K562 (cell line): ENCODE measurements at regions not wholly inside any gene's neighbourhood (a gene's known extent, or its start where the extent isn't known, plus 50 kb on each side); places are given as distances from the start of the nearest gene placed in this dataset.

Experiments used
- ATAC-seq: fragments of 200-7000 bp; cut with Tn5 transposase; 3 replicates; pipeline ENCODE4 v1.9.1; 2020; ENCODE audit warnings: moderate library complexity
- BruUV-seq: library from RNA; stranded (reverse); fragments of 400-500 nt; replicated peaks from 2 replicates; lab custom pipeline; 2021; lab: Mats Ljungman, UMichigan
- CTCF ChIA-PET: fragments of 300-600 bp; formaldehyde crosslinking; extraction: SDS; loops from one replicate; lab custom pipeline; 2021; ENCODE audit warnings: low intra/inter-chr PET ratio; lab: Yijun Ruan, JAX
- POLR2A ChIA-PET: fragments of 300-600, 350-650 bp; sonication (Branson Sonifier 250); formaldehyde crosslinking; extraction: SDS; loops from one replicate; lab custom pipeline; 2021; ENCODE audit warnings: antibody characterized with exemption, inconsistent platforms; lab: Yijun Ruan, JAX
- DNase-seq, 4 experiments: peaks; one replicate each; pipeline versions ENCODE4 v3.0.0 to v3.0.0-alpha.2; 2011 to 2018; ENCODE audit warnings: low spot score in 3 of 4, mixed read lengths in 3 of 4; ENCODE audit errors: extremely low read depth in 1 of 4
- FAIRE-seq: peaks from 2 replicates; lab custom pipeline; 2011; peaks lifted over from hg19 to GRCh38; lab: Jason Lieb, UNC
- H2AFZ ChIP-seq: 2 replicates; pipeline ENCODE4 v1.6.0; 2011; ENCODE audit warnings: low read depth, low read length, control low read depth, inconsistent platforms
- H3K27ac ChIP-seq: fragments of 200-600 bp; 3 replicates; pipeline ENCODE4 v1.8.0; 2011; ENCODE audit warnings: low read depth, mild to moderate bottlenecking, control low read depth, inconsistent platforms, low read length, moderate library complexity, mixed read lengths; ENCODE audit errors: extremely low read depth
- H3K27me3 ChIP-seq, 2 experiments: fragments of 300-600 bp in 1 of 2; 2 replicates in 1 of 2; 3 replicates in 1 of 2; pipeline versions ENCODE4 v1.6.0 to v1.8.0; 2011; ENCODE audit warnings: inconsistent platforms in 2 of 2, low read length in 2 of 2, mild to moderate bottlenecking in 1 of 2, mixed read lengths in 1 of 2, moderate library complexity in 1 of 2; ENCODE audit not compliant: control insufficient read depth in 2 of 2, insufficient read depth in 2 of 2
- H3K36me3 ChIP-seq: fragments of 300-600 bp; 3 replicates; pipeline ENCODE4 v1.8.0; 2011; ENCODE audit warnings: mild to moderate bottlenecking, low read length, inconsistent platforms; ENCODE audit not compliant: control insufficient read depth, insufficient read depth
- H3K4me1 ChIP-seq, 2 experiments: fragments of 200-600 bp in 1 of 2; replicated peaks in 1 of 2; 2 replicates in 1 of 2; 3 replicates in 1 of 2; pipeline versions ENCODE4 v1.5.1 to v1.8.0; 2011; ENCODE audit warnings: inconsistent platforms in 2 of 2, low read length in 2 of 2, mild to moderate bottlenecking in 1 of 2, mixed read lengths in 1 of 2, moderate library complexity in 1 of 2; ENCODE audit not compliant: control insufficient read depth in 2 of 2, insufficient read depth in 2 of 2
- H3K4me2 ChIP-seq: 2 replicates; pipeline ENCODE4 v1.6.1; 2011; ENCODE audit warnings: low read length, control low read depth, inconsistent platforms, mixed read lengths; ENCODE audit not compliant: insufficient read depth
- H3K4me3 ChIP-seq: fragments of 200-600 bp; sonication (generic), shearing (Covaris generic); 2 replicates; pipeline ENCODE4 v1.5.1; 2016; ENCODE audit warnings: control low read depth, inconsistent platforms
- H3K79me2 ChIP-seq: fragments of 200-600 bp; 3 replicates; pipeline ENCODE4 v1.8.0; 2011; ENCODE audit warnings: low read length, inconsistent platforms; ENCODE audit not compliant: control insufficient read depth, insufficient read depth
- H3K9ac ChIP-seq, 2 experiments: 2 replicates each; pipeline versions ENCODE4 v1.6.0 to v1.6.1; 2011; ENCODE audit warnings: low read depth in 2 of 2, low read length in 2 of 2, control low read depth in 1 of 2, inconsistent platforms in 1 of 2, mild to moderate bottlenecking in 1 of 2, mixed read lengths in 1 of 2; ENCODE audit not compliant: insufficient read depth in 1 of 2
- H3K9me1 ChIP-seq: one replicate; pipeline ENCODE4 v1.6.0; 2011; ENCODE audit warnings: inconsistent platforms, mild to moderate bottlenecking, low read length, moderate library complexity; ENCODE audit not compliant: control insufficient read depth, insufficient read depth
- H3K9me3 ChIP-seq: replicated peaks from 2 replicates; pipeline ENCODE4 v1.5.1; 2011; ENCODE audit warnings: low read depth, low read length, inconsistent platforms; ENCODE audit not compliant: control insufficient read depth, insufficient read depth
- H4K20me1 ChIP-seq: replicated peaks from 2 replicates; pipeline ENCODE4 v1.6.1; 2011; ENCODE audit warnings: low read length, inconsistent platforms, mixed read lengths; ENCODE audit not compliant: control insufficient read depth, insufficient read depth
- ARID1B ChIP-seq: fragments of 450-650 bp; IDR thresholded peaks from 2 replicates; pipeline ENCODE4 v1.6.1; 2016; ENCODE audit warnings: antibody characterized with exemption, mild to moderate bottlenecking, inconsistent platforms
- ATF7 ChIP-seq: fragments of 450-650 bp; IDR thresholded peaks from 2 replicates; pipeline ENCODE4 v1.7.1; 2014; ENCODE audit warnings: mild to moderate bottlenecking, moderate library complexity
- MCM2 ChIP-seq: fragments of 450-650 bp; IDR thresholded peaks from 2 replicates; pipeline ENCODE4 v1.6.1; 2017; ENCODE audit warnings: low read depth, mild to moderate bottlenecking
- MXI1 ChIP-seq: IDR thresholded peaks from 2 replicates; pipeline ENCODE4 v1.6.1; 2011; ENCODE audit warnings: low read depth, mild to moderate bottlenecking, improper control_type of control experiment, low read length
- NR2C1 ChIP-seq, 2 experiments: fragments of 450-650 bp; IDR thresholded peaks; 2 replicates each; pipeline ENCODE4 v1.6.1; 2017; ENCODE audit warnings: mild to moderate bottlenecking in 2 of 2, antibody characterized with exemption in 1 of 2, inconsistent platforms in 1 of 2, missing compliant biosample characterization in 1 of 2, missing genetic modification characterization in 1 of 2
- SFPQ ChIP-seq: fragments of 200-400 bp; formaldehyde crosslinking; IDR thresholded peaks from 2 replicates; pipeline ENCODE4 v1.6.1; 2017; ENCODE audit warnings: mild to moderate bottlenecking, low read depth, low read length, moderate library complexity
- TAF1 ChIP-seq: IDR thresholded peaks from 2 replicates; pipeline ENCODE4 v1.6.1; 2011; ENCODE audit warnings: mild to moderate bottlenecking, low read length, moderate library complexity; ENCODE audit not compliant: insufficient read depth, control insufficient read depth, severe bottlenecking; ENCODE audit errors: extremely low read depth
- TRIM24 ChIP-seq, 2 experiments: fragments of 450-650 bp; IDR thresholded peaks; 2 replicates each; pipeline ENCODE4 v1.6.1; 2016
- ZNF75A ChIP-seq: fragments of 450-650 bp; formaldehyde crosslinking; IDR thresholded peaks from 2 replicates; pipeline ENCODE4 v1.4.0; 2020; ENCODE audit warnings: mild to moderate bottlenecking
- WGBS: fragments of 100-300 bp; shearing (Covaris generic); methylation state at CpG from one replicate; pipeline ENCODE4 v1.1.6; 2016; ENCODE audit warnings: low coverage, mixed read lengths; ENCODE audit not compliant: insufficient coverage; ENCODE audit errors: missing lambda C conversion rate; 5-methylcytosine and 5-hydroxymethylcytosine counted together
- in situ Hi-C: fragments of 300-500 bp; cut with MboI; formaldehyde crosslinking; loops from 4 replicates; pipeline ENCODE4 v1.15.0; 2018; ENCODE audit warnings: inconsistent platforms, mixed read lengths
- intact Hi-C: fragments of 100-400 bp; cut with micrococcal nuclease; formaldehyde crosslinking; loops from 2 replicates; pipeline ENCODE4 v1.14.2; 2022
- TF ChIP-seq, protein P1 (sequence below), 3 experiments: fragments of 200-800 bp in 1 of 3; fragments of 250-450 bp in 1 of 3; fragments of 450-650 bp in 1 of 3; sonication (Bioruptor Pico) in 1 of 3; sonication (Bioruptor generic) in 1 of 3; formaldehyde crosslinking in 1 of 3; IDR thresholded peaks; 2 replicates each; pipeline versions ENCODE4 v1.6.1 to v1.8.0; 2016 to 2022; ENCODE audit warnings: mild to moderate bottlenecking in 2 of 3, missing genetic modification characterization in 2 of 3, missing compliant biosample characterization in 1 of 3, moderate library complexity in 1 of 3

DNA sequence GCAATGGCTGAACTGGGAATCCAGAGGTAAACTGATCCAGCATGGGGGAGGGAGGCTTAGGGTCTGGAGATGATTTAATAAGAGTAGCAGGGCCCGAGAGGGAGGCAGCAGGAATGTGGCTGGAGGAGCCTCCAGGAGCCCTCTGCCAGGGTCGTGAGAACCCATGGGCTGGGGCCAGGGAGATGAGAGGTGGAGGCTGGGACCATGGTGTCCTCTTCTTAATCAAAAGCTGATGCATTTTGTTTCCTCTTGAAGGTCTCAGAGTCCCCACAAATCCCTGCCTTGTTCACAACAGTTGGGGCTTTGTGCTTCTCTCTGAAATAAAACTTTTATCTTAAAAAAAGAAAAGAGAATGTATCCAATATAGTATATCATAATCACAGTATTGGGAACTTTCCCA, 123.7 kb upstream of the ZNF516 start (continued):
- TF ChIP-seq, protein P1, sequence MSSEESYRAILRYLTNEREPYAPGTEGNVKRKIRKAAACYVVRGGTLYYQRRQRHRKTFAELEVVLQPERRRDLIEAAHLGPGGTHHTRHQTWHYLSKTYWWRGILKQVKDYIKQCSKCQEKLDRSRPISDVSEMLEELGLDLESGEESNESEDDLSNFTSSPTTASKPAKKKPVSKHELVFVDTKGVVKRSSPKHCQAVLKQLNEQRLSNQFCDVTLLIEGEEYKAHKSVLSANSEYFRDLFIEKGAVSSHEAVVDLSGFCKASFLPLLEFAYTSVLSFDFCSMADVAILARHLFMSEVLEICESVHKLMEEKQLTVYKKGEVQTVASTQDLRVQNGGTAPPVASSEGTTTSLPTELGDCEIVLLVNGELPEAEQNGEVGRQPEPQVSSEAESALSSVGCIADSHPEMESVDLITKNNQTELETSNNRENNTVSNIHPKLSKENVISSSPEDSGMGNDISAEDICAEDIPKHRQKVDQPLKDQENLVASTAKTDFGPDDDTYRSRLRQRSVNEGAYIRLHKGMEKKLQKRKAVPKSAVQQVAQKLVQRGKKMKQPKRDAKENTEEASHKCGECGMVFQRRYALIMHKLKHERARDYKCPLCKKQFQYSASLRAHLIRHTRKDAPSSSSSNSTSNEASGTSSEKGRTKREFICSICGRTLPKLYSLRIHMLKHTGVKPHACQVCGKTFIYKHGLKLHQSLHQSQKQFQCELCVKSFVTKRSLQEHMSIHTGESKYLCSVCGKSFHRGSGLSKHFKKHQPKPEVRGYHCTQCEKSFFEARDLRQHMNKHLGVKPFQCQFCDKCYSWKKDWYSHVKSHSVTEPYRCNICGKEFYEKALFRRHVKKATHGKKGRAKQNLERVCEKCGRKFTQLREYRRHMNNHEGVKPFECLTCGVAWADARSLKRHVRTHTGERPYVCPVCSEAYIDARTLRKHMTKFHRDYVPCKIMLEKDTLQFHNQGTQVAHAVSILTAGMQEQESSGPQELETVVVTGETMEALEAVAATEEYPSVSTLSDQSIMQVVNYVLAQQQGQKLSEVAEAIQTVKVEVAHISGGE (CRISPR knock-in tag; IDR thresholded peaks at IDR 0.05) = no peak
- TF ChIP-seq NR2C1 (IDR thresholded peaks at IDR 0.05) (no peak), NR2C1 (tag; IDR thresholded peaks at IDR 0.05) (no peak), ATF7 (no peak)

- TF ChIP-seq TRIM24 (IDR thresholded peaks at IDR 0.05) (no peak), MCM2 (no peak), TAF1 (no peak), ZNF75A (CRISPR knock-in tag) (no peak), ARID1B (no peak), MXI1 (no peak), SFPQ (no peak)
- no peak overlapping the region for H3K4me2 ChIP-seq
- ATAC-seq (no peak), FAIRE-seq (no peak), DNase-seq (no peak)
- H2AFZ ChIP-seq = no peak overlapping the region
- in situ Hi-C loops = no loop called here
- peaks cover 0 to 41% of the 10 kb centered on the region in 2 experiments for H3K27me3 ChIP-seq
- H3K9ac ChIP-seq = no peak overlapping the region
- BruUV-seq = no TSS peak
- H4K20me1 ChIP-seq = no peaks in the 10 kb centered on the region
- intact Hi-C loops = no loop called here
- ChIA-PET POLR2A (no interaction called here), CTCF (no interaction called here)
- H3K27ac ChIP-seq = no peak overlapping the region
- H3K79me2 ChIP-seq = no peaks in the 10 kb centered on the region
- WGBS = 0% methylated on average over 7 of the region's 7 CpGs
- no peaks in the 10 kb centered on the region for H3K36me3 ChIP-seq
- H3K4me1 ChIP-seq = peaks cover 0 to 3% of the 10 kb centered on the region in 2 experiments; a peak in 1 of 5 replicates
- H3K9me3 ChIP-seq = no peaks in the 10 kb centered on the region
- H3K9me1 ChIP-seq = no peaks in the 10 kb centered on the region
- H3K4me3 ChIP-seq = no peak overlapping the region
Observed at GRCh38 chr18:76616373-76616772, 121.3 kb upstream of the ZNF516 start.
